Heart left ventricle (tissue), 16 donors: ENCODE measurements at regions not wholly inside any gene's neighbourhood (a gene's known extent, or its start where the extent isn't known, plus 50 kb on each side); places are given as distances from the start of the nearest gene placed in this dataset.

Experiments used
- ATAC-seq, 4 donors: fragments of 200-7000 bp; cut with Tn5 transposase; one replicate each; pipeline ENCODE4 v1.9.1; 2020 to 2022; ENCODE audit warnings: moderate library complexity in 4 of 4, mild to moderate bottlenecking in 3 of 4, moderate number of reproducible peaks in 1 of 4
- DNase-seq, 5 donors: peaks; one replicate each; pipeline ENCODE4 v3.0.0-alpha.2; 2020
- H3K27ac ChIP-seq, 12 donors: fragments of 200-600 bp; sonication (generic) in 4 of 12; one replicate each; pipeline versions ENCODE4 v1.5.0 to v1.8.0; 2016 to 2022; ENCODE audit warnings: mild to moderate bottlenecking in 2 of 12
- H3K27me3 ChIP-seq, 9 donors: fragments of 200-600 bp; sonication (generic) in 2 of 9; one replicate each; pipeline versions ENCODE4 v1.5.1 to v1.8.0; 2016 to 2022; ENCODE audit warnings: mild to moderate bottlenecking in 3 of 9
- H3K36me3 ChIP-seq, 9 donors: fragments of 200-600 bp; sonication (generic) in 2 of 9; one replicate each; pipeline versions ENCODE4 v1.5.0 to v1.8.0; 2018 to 2022; ENCODE audit warnings: mild to moderate bottlenecking in 2 of 9
- H3K4me1 ChIP-seq, 12 donors: fragments of 200-600 bp; sonication (generic) in 4 of 12; one replicate each; pipeline versions ENCODE4 v1.5.0 to v1.8.0; 2016 to 2022; ENCODE audit warnings: mild to moderate bottlenecking in 3 of 12
- H3K4me3 ChIP-seq, 12 donors: fragments of 200-600 bp; sonication (generic) in 4 of 12; one replicate each; pipeline versions ENCODE4 v1.5.0 to v1.8.0; 2017 to 2022; ENCODE audit warnings: mild to moderate bottlenecking in 9 of 12, moderate library complexity in 4 of 12
- H3K9me3 ChIP-seq, 12 donors: fragments of 200-600 bp; sonication (generic) in 4 of 12; one replicate each; pipeline versions ENCODE4 v1.5.0 to v1.8.0; 2016 to 2022; ENCODE audit warnings: mild to moderate bottlenecking in 1 of 12
- CTCF ChIP-seq, 12 donors: fragments of 200-600 bp; sonication (generic) in 4 of 12; IDR thresholded peaks; one replicate each; pipeline versions ENCODE4 v1.5.0 to v1.8.0; 2018 to 2022; ENCODE audit warnings: antibody characterized with exemption in 12 of 12, mild to moderate bottlenecking in 5 of 12
- POLR2A ChIP-seq, 2 donors: fragments of 450-650 bp; IDR thresholded peaks; one replicate each; pipeline ENCODE4 v1.6.1; 2017; ENCODE audit warnings: antibody characterized with exemption in 2 of 2, mild to moderate bottlenecking in 2 of 2, moderate library complexity in 2 of 2
- WGBS, 4 donors: extraction: QIAGEN DNeasy Blood & Tissue Kit in 2 of 4; methylation state at CpG; one replicate each; pipeline versions ENCODE4 v1.1.5 to v1.1.7; 2013 to 2018; 5-methylcytosine and 5-hydroxymethylcytosine counted together
- intact Hi-C, 10 donors: fragments of 100-400 bp; cut with DNase I; formaldehyde crosslinking; loops; one replicate each; pipeline versions ENCODE4 v1.11.1 to v1.14.2; 2022
- donor health status: ischemic (EF 13 %, LVEDD 7.1; RV severe dilation, severe dysfunction).
- donor health status: healthy with polysubstance abuse.
- donor health status: DM: no; HTN: yes; CAD: no.
- donor health status: DM: no; HTN: no; CAD: no.
- donor health status: ischemic (EF 25% LVEDD 6.9; RV normal size, moderate dysfunction).
- donor health status: ischemic (EF 25% LVEDD 5.7; RV mildly dilated, moderate dysfunction).
- donor health status: healthy.
- donor health status: DM: yes; HTN: yes; CAD: no.
- donor health status: ischemic (EF 35%, LVEDD 5.7; RV mildly dilated, moderate dysfunction).
- donor health status: nonischemic (EF 11% LVEDD 7.7; RV severe dilation, severe dysfunction).
- donor health status: DM: yes; HTN: yes; CAD: no.
- donor health status: PGD.
- donor health status: ischemic (EF 29% LVEDD 5.4; RV normal size, mild dysfunction).
- donor health status: nonischemic (EF 23%, LVEDD 6.1; RV moderate dilation, normal function).

- 92 to 93% (median 93%) methylated on average over 6 of the region's 6 CpGs for whole genome bisulfite sequencing, 4 donors
- Histone ChIP-seq H3K36me3 (no peaks in the 10 kb centered on the region), H3K4me3 (no peak overlapping the region), H3K9me3 (no peaks in the 10 kb centered on the region), H3K27me3 (no peaks in the 10 kb centered on the region), H3K4me1 (peaks cover 4 to 98% (median 51%) of the 10 kb centered on the region in 12 donors), H3K27ac (peak overlapping the region in 4 of 12 donors; percentile 7 to 66 (median 12))
- TF ChIP-seq CTCF (IDR thresholded peaks at IDR 0.05) (no peak), POLR2A (IDR thresholded peaks at IDR 0.05) (no peak)
- intact Hi-C loops, result no loop called here
- ATAC-seq, result no peak
- DNase-seq, result no peak
These were observed 59.2 kb upstream of the EPS8L3 start for GRCh38 chr1:109822749-109823542.

- intact Hi-C loops, result no loop called here
- Histone ChIP-seq H3K27me3 (no peaks in the 10 kb centered on the region), H3K9me3 (no peaks in the 10 kb centered on the region), H3K36me3 (no peaks in the 10 kb centered on the region), H3K4me3 (no peak overlapping the region), H3K4me1 (peaks cover 4 to 93% (median 54%) of the 10 kb centered on the region in 12 donors), H3K27ac (peak overlapping the region in 6 of 12 donors; percentile 7 to 66 (median 34))
- WGBS, 4 donors, result 63 to 78% (median 72%) methylated on average over 14 of the region's 14 CpGs
- peak; percentile 33 to 79 (median 69) for ATAC-seq
- TF ChIP-seq CTCF (IDR thresholded peaks at IDR 0.05) (no peak), POLR2A (IDR thresholded peaks at IDR 0.05) (no peak)
- peak in 3 of 5 donors; percentile 45 to 66 (median 65) for DNase-seq
These were observed 58.4 kb upstream of the EPS8L3 start for GRCh38 chr1:109821831-109822745.

GRCh38 chr1:109821221-109821669 lies 57.5 kb upstream of the EPS8L3 start:
- intact Hi-C loops, result no loop called here
- no peaks in the 10 kb centered on the region for H3K36me3 ChIP-seq
- peaks cover 0 to 1% (median 0%) of the 10 kb centered on the region in 12 donors for H3K9me3 ChIP-seq
- no peaks in the 10 kb centered on the region for H3K27me3 ChIP-seq
- no peak overlapping the region for H3K4me3 ChIP-seq
- TF ChIP-seq CTCF (IDR thresholded peaks at IDR 0.05) (no peak), POLR2A (IDR thresholded peaks at IDR 0.05) (no peak)
- WGBS, 4 donors, result 70 to 87% (median 83%) methylated on average over 6 to 8 of the region's 8 CpGs
- peaks cover 4 to 93% (median 48%) of the 10 kb centered on the region in 12 donors for H3K4me1 ChIP-seq
- DNase-seq, result peak in 2 of 5 donors; percentile 68 to 69
- peak overlapping the region in 3 of 12 donors; percentile 29 to 66 (median 42) for H3K27ac ChIP-seq
- peak in 3 of 4 donors; percentile 9 to 46 (median 33) for ATAC-seq

GRCh38 chr1:109819906-109820305 lies 56.2 kb upstream of the EPS8L3 start:
- no peaks in the 10 kb centered on the region for H3K36me3 ChIP-seq
- TF ChIP-seq CTCF (IDR thresholded peaks at IDR 0.05), result no peak
- TF ChIP-seq POLR2A (IDR thresholded peaks at IDR 0.05), result no peak
- ATAC-seq (no peak), DNase-seq (no peak)
- no peak overlapping the region for H3K4me3 ChIP-seq
- no peaks in the 10 kb centered on the region for H3K27me3 ChIP-seq
- H3K4me1 ChIP-seq, result peaks cover 4 to 91% (median 39%) of the 10 kb centered on the region in 12 donors
- peaks cover 0 to 11% (median 7%) of the 10 kb centered on the region in 12 donors for H3K9me3 ChIP-seq
- intact Hi-C loops, result no loop called here
- no peak overlapping the region for H3K27ac ChIP-seq
- 92 to 97% (median 93%) methylated on average over 3 of the region's 3 CpGs for WGBS, 4 donors
